GM19240 (cell line): ENCODE measurements at regions not wholly inside any gene's neighbourhood (a gene's known extent, or its start where the extent isn't known, plus 50 kb on each side); places are given as distances from the start of the nearest gene placed in this dataset.
"Not testable (repeated sequence)": the region's sequence is repeated elsewhere in the genome, so short reads cannot be mapped to it uniquely, and the experiment has no call there.

Source experiments
- DNase-seq: peaks from one replicate; pipeline ENCODE4 v3.0.0; 2011; ENCODE audit warnings: low spot score; ENCODE audit not compliant: insufficient read length

DNA sequence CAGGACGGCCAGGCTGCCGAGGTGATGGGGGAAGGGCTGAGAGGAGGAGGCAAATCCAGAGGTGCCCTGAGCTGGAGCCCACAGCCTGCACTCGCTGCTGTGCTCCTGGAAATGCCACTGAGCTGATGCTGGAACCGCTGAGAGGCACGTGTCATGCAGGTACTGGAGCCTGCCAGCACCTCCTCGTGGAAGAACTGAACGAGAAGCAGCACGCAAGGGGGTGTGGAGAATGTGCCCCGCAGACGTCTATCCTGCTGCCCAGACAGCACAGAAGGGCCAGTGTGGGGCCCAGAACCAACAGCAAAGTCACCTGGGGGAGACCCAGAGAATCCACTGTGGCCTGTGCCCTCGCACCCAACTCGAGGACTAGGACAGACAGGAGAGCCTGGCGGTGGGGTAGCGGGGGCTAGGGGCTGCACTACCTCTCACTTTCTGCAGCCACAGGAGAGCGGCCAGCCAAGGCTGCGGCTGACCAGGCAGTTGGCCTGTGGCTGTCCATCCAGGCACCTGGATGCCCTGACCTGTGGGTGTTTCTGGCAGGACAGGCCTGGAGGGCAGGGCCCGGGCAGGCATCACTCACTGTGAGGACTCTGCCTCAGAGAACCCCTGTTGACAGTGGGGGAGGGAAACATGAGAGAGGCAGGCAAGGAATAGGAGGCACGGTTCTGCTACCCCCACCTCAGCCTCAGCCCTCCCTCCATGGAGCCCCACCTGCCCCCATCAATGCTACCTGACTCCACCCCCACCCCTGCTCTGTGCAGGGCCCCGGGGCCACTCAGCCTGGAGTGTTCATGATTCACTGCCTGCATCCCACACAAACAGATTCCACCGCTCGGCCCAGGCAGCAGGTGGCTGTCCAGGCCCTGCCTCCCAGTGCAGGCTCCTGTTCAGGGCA, 213.1 kb downstream of the TBC1D2B start:
- DNase-seq: no peak

DNA sequence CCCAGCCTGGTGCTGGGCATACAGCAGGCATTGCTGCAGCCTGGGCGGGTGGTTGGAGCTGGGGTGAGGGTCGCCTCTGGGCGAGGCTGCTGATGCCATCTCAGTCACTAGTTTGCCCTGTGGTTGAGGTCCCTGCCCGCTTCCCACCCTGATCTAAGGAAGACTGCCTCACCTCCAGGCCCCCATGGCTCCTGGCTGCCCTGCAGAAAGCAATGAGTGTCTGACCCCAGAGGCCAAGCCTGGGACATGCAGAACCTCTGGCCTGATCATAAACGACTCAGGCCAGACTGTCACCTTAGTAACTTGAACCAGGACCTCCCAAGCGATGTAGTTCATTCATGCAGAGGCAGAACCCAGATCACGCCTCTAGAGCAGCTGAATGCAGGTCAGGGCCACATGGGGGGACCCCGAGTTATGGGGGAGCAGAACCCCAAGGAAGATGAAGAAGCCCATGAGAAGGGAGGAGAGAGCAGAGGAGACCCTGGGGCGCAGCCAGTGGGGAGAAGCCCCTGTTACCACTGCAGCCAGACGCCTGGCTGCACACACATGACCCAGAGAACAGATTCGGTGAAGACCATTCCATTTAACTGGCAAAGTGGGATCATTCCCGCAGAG, 213.9 kb downstream of the TBC1D2B start:
- DNase-seq: no peak

DNA sequence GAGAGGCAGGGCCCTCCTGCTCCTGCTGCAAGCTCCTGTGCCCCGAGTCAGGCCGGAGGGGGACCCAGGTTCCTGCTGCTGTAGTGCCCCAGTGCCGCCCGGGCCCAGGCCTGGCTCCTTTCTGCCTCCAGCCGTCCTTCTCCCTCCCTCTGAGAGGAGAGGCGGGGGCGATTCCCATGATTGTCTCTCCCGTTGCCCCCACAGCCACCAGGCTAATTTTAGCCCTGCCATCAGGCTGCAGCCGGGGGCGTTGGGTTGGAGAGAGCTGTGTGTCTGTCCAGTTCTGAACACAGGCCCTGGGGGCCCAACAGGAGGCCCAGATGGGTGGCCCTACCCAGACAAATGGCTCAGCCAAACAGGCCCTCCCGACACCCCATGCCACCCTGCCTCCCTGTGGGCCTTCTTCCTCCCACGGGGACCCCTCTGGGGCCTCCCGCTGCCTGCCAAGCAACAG, 214.8 kb downstream of the TBC1D2B start:
- DNase-seq: no peak

DNA sequence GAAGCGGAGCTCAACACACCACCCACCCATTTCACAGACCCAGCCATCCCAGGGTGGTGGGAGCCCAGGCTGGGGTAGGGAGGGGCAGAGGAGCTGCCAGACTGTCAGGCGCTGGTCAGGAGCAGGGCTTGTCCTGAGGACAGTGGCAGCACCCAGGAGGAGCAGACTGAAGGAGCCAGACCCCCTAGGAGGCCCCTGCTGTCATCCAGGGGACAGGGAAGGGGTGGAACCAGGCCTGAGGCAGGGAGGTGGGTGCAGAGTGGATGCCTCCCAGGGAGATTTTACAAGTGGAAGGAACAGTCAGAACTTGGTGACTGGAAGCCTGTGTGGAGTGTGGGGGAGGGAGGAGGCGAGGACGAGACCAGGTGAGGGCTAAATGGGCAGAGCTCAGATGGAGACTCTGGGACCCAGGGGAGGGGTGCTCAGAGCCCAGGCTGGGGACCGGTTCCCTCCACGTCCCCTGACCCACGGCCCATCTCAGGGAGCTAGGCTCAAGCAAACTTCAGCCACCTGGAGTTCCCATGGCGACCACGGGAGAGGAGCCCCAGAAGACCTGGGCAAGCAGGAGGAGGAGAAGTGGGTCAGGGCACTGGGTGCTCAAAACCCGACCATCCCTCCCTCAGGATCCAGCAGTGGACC, 215.4 kb downstream of the TBC1D2B start:
- not testable (repeated sequence) for DNase-seq

DNA sequence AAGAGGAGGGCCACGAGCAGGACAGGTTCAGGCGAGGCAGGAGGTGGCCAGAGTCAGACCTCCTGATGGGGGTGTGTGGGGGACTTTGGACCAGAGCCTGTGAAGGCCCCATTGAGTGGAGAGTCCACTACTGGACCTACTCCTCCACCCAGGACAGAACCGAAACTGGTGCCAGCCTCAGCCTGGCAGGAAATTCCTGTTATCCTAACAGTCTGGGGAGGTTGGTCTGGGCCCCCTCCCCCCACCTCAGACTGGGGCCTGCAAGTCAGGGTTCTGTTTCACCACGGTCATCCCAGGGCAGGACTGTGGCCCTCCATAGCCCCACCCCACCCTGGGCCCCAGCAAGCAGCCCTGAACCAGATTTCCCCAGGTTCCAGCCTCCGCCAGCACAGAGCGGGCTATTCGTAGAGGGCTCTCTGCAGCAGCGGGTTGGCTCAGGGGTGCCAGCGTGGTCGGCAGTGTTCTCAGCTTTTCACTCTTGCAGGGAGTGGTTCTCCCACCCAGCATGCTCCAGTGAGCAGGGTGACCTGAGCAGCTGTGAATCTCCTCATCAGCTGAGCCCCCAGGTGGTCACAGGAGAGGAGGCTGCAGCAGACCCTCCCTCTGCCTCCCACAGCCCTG, 217.3 kb downstream of the TBC1D2B start:
- no peak for DNase-seq

DNA sequence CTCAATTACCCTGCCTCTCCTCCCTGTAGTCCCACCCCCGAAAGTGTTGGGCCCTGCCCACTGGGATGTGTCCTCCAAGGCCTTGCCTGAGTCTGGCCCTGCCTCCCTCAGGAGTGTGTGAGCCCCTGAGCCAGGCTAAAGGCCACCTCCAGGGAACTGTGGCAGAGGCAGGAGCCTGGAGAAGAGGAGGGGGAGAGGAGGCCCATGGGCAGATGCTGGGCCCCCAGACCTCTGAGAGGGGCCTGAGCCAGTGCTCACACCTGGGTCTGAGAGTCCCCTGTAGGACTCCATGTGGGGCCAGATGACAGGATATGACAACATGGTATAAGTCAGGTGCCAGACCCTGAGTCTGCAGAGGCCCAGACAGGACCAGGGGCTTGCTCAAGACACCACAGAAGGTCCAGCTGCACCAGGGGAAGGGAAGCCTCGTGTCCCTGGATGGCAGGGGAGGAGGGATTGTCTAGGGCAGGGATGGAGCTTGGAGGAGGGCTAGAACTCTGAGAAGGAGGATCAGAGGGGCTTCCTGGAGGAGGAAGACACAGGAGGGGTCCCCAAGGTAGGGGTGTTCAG, 217.9 kb downstream of the TBC1D2B start:
- DNase-seq: no peak

DNA sequence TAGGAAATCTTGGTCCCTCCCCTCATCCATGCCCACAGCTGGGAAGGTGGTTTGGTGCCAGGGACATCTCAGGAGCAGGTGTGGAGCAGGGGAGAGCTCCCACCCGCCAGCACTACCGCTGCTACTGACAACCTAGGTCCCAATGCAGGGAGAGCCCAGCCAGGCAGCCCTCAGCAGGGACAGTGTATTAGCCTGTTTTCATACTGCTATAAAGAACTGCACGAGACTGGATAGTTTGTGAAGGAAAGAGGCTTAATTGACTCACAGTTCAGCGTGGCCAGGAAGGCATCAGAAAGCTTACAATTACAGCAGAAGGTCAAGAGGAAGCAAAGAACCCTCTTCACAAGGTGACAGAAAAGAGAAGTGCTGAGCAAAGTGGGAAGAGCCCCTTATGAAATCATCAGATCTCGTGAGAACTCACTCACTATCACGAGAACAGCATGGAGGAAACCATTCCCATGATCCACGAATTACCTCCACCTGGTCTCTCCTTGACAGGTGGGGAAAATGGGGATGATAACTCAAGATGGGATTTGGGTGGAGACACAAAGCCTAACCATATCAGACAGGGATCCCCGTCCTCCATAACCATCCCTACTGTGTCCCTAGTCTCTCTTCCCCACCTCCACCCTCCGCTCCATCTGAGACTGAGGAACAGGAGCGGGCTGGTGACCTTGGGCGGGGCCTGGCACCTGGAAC, 218.6 kb downstream of the TBC1D2B start:
- DNase-seq: no peak

DNA sequence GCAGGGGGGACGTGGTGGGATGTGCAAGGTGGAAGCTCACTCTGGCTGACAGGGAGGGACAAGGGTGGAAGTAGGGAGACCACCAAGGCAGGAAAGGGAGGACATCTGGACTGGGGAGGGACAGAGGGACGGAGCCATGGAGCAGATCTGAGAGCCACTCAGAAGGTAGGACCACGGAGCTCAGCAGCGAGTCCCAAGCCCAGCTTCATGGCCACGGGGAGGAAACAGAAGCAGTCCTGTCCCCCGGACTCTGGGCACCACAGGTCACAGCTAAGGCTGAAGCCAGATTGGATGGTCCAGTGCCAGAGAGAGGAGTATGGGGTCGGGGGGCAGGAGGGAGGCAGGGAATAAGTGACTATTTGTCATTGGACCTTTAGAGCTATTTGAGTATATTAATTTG, 220.1 kb downstream of the TBC1D2B start:
- DNase-seq: no peak

DNA sequence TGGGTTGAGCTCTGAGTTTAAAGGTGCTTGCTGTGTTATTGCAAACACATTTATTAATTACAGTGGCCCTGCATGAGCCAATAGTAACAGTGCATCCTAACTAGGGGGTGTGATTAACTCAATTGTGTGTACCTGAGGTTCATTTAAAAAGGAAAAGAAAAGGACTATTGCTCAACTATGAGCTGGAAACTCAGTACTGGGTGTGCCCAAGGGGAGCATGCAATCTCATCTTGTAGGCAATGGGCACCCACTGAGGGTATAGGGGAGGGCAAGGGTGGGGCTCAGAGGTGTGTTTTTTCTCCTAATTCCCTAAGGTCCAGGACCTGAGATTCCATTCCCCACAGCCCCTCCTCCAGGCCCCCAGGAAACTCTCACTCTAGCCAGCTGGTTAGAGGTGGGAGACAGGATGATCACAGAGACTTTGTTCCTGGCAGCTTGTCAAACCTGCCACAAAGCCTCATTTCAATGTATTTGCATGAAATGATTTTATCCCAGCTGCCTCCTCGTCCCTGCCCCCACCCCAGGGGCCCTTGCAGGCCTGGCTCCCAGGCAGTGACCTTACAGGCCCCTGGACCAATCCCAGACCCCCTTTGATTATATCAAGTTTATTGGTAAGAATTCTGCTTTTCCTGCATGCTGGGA, 220.7 kb downstream of the TBC1D2B start:
- no peak for DNase-seq

DNA sequence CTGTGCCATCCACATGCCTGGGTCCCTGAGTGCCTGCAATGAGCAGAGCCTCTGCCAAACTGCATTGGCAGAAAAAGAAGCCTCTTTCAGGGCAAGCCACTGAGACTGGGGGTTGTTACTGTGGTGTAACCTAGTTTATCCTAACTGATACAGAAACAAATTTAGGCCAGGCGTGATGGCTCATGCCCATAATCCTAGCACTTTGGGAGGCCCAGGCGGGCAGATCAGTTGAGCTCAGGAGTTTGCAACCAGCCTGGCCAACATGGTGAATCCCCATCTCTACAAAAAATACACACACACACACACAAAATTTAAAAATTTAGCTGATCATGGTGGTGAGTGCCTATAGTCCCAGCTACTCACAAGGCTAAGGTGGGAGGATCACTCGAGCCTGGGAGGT, 221.6 kb downstream of the TBC1D2B start:
- no peak for DNase-seq

DNA sequence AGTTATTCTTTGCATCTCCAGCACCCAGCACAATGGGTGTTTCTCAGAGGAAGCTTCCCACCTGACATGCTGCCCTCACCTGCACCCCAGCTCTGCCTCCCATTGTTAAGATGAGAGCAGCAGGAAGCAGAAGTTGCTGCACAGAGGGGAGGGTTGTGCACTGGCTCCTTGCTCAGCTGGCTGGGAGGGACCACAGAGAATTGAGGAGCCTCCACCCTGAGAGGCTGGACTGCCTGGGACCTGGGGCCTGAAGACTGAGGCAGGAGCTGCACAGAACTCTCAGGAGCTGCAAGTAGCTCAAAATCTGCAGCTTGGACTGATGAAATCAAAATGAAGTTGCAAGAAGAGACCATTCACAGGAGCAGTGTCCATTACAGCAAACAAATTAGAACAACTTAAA, 222.3 kb upstream of the LINGO1 start:
- DNase-seq: no peak

DNA sequence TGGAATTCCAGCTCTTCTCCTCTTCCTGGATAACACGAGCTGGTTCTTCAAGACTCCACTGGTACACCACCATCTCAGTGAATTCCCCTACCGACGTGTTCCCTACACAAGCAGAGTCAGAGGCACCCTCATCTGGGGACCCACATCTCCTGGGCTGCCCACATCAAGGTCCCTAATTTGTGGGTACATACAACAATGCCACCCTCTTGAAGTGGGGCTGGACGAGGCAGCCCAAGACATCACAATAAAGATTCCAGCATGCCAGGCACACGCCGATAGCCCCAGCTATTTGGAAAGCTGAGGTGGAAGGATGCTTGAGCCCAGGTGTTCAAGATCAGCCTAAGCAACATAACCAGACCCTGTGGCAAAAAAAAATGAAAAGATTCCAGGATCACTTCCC, 221.2 kb upstream of the LINGO1 start:
- no peak for DNase-seq

DNA sequence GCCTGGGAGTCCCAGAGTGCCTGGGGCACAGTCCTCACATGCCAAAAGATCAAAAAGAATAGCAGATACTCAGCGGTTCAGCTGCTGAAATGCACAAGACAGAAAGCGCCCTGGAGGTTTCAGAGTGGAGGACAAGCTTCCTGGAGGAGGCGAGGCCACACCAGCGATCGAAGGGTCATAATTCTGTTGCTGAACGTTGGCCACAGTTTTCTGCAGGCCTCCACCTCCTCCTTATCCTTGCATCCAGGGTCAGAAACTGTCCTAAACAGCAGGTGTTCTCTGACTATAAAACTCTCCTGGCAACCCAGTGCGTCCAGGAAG, 220.3 kb upstream of the LINGO1 start:
- no peak for DNase-seq

DNA sequence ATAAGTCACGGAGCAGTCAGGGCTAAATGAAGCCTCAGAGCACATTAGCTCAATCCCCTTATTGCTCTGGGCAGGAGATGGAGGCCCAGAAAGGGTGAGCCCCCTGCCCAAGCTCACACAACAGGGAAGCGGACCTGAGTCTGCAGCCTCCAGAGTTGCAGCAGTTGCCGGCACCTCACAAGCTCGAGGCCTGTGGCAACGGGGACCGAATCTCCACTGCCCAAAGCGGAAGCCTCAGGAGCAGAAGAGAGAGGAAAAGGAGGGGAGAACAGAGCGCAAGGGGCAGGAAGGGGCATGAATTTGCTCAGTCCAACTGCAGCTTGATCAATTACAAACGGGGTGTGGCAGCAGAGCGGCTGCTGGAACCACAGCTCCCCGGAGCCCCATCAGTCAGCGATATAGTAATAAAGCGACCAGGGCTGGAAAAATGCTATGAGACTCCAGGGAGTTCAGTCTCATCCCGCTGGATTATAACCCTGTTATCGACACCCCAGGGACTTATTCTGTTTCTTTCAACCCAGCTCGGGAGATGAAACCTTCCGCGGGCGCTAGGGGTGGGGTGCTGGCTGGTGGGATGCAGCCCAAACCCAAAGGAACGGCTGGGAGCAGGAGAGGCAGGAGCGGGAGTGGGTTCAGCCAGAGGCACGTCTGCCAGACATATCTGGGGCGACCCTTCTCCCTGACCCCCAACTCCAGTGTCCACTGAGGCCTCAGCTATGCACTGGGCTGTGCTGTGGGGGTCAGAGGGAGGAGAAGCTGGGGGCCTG, 219.7 kb upstream of the LINGO1 start:
- no peak for DNase-seq

DNA sequence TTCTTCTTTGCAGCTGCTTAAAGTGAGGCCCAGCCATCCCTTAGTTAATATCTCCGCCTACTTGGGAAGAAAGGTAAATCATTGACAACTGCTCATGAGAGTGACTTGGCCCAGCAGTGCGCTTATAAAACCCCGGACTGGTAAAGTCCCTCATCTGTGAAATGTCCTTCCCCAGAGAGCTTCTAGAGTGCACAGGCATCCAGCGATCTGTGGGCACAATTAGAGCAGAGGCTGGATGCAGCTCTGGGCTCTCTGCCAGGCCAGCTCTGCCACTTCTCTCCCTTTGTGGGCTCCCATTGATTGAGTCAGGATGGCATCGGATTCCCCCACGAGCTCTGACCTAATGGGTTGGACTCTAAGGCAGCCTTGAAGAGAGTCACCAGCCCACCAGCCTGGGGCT, 219.0 kb upstream of the LINGO1 start:
- DNase-seq: no peak

DNA sequence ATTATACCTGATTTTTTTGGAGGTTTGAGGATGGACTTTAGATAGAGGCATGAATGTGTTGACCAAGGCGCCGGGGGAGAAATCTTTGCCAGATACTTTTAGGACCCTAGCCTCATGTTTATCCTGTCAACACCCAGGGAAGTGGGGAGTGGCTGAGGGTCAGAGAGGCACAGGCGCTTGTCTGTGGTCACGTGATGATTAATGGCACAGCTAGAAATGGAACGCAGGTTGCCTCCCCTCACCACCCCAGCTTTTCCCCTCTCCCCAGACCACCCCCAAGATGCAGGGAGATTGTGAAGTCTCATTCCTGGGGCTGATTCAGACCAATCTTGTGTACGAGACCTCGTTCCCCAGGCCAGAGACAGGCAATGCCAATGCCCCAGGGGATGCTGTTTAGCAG, 218.4 kb upstream of the LINGO1 start:
- no peak for DNase-seq

DNA sequence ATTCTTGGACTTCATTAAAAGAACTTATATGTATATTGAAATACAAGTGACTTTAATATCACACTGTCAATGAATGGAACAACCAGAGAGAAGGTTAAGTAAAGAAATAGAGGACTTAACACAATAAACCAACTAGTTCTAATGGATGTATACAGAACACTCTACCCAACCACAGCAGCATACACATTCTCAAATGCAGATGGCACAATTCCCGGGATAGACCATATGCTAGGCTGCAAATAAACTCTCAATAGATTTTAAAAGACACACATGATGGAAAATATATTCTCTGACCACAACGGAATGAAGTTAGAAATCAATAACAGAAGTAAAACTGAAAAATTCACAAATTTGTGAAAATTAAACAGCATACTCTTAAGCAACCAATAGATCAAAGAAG, 214.3 kb upstream of the LINGO1 start:
- DNase-seq: no peak

DNA sequence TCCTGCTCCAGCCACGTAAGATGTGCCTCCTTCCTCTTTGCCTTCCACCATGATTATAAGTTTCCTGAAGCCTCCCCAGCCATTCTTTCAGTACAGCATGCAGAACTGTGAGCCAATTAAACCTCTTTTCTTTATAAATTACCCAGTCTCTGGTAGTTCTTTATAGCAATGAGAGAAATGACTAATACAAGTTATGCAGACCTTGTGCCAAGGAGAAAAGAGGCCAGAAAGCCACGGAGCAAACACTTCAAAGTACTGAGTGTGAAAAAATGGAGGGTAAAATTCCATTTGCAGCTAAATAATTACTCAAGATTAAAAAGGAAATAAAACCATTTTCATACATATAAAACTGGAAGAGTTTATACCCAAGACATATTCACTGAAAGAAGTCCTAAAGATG, 213.6 kb upstream of the LINGO1 start:
- no peak for DNase-seq

DNA sequence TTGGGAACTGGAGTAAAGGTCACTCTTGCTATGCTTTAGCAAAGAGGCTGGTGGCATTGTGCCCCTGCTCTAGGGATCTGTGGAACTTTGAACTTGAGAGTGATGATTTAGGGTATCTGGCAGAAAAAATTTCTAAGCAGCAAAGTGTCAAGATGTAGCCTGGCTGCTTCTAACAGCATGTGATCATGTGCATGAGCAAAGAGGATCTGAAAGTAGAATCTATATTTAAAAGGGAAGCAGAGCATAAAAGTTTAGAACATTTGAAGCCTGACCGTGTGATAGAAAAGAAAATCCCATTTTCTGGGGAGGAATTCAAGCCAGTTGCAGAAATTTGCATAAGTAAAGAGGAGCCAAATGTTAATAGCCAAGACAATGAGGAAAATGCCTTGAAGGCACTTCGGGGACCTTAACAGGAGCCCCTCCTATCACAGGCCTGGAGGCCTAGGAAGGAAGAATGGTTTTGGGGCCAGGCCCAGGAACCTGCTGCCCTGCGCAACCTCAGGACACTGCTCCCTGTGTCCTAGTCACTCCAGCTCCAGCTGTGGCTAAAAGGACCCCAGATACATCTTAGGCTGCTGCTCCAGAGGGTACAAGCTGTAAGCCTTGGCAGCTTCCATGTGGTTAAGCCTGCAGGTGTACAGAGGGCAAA, 212.2 kb upstream of the LINGO1 start:
- no peak for DNase-seq
